Mesothelial cell of epicardium (in vitro differentiated cells): ENCODE measurements at regions not wholly inside any gene's neighbourhood (a gene's known extent, or its start where the extent isn't known, plus 50 kb on each side); places are given as distances from the start of the nearest gene placed in this dataset.

Experiments used
- DNase-seq, 2 experiments: peaks; one replicate each; pipeline ENCODE4 v3.0.0; 2021; ENCODE audit warnings: low spot score in 2 of 2; ENCODE audit not compliant: unreplicated experiment in 2 of 2
- H3K27ac Mint-ChIP-seq: 2 replicates; pipeline ENCODE4 v1.8.0; 2021; ENCODE audit warnings: mixed read lengths
- H3K27me3 Mint-ChIP-seq: 2 replicates; pipeline ENCODE4 v1.8.0; 2021; ENCODE audit warnings: low read depth, mixed read lengths
- H3K36me3 Mint-ChIP-seq: 2 replicates; pipeline ENCODE4 v1.8.0; 2021; ENCODE audit warnings: mixed read lengths
- H3K4me1 Mint-ChIP-seq: 2 replicates; pipeline ENCODE4 v1.8.0; 2021; ENCODE audit warnings: mixed read lengths
- H3K4me3 Mint-ChIP-seq: 2 replicates; pipeline ENCODE4 v1.8.0; 2021; ENCODE audit warnings: mild to moderate bottlenecking, moderate library complexity, mixed read lengths
- H3K9me3 Mint-ChIP-seq: 2 replicates; pipeline ENCODE4 v1.8.0; 2021; ENCODE audit warnings: mixed read lengths
- TF ChIP-seq, protein P1 (sequence below): fragments of 200-600 bp; sonication (generic); IDR thresholded peaks from one replicate; pipeline ENCODE4 v1.5.0; 2021; ENCODE audit warnings: antibody characterized with exemption; ENCODE audit not compliant: unreplicated experiment

- Mint-ChIP-seq H3K27me3 (peaks cover 3% of the 10 kb centered on the region), H3K4me3 (no peak overlapping the region), H3K9me3 (no peaks in the 10 kb centered on the region), H3K27ac (no peak overlapping the region), H3K4me1 (peaks cover 34% of the 10 kb centered on the region), H3K36me3 (no peaks in the 10 kb centered on the region)
- DNase-seq, result no peak
- TF ChIP-seq, protein P1, sequence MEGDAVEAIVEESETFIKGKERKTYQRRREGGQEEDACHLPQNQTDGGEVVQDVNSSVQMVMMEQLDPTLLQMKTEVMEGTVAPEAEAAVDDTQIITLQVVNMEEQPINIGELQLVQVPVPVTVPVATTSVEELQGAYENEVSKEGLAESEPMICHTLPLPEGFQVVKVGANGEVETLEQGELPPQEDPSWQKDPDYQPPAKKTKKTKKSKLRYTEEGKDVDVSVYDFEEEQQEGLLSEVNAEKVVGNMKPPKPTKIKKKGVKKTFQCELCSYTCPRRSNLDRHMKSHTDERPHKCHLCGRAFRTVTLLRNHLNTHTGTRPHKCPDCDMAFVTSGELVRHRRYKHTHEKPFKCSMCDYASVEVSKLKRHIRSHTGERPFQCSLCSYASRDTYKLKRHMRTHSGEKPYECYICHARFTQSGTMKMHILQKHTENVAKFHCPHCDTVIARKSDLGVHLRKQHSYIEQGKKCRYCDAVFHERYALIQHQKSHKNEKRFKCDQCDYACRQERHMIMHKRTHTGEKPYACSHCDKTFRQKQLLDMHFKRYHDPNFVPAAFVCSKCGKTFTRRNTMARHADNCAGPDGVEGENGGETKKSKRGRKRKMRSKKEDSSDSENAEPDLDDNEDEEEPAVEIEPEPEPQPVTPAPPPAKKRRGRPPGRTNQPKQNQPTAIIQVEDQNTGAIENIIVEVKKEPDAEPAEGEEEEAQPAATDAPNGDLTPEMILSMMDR, result no peak
Measured at GRCh38 chr13:40148742-40149141, 493.3 kb downstream of the COG6 start.

DNA sequence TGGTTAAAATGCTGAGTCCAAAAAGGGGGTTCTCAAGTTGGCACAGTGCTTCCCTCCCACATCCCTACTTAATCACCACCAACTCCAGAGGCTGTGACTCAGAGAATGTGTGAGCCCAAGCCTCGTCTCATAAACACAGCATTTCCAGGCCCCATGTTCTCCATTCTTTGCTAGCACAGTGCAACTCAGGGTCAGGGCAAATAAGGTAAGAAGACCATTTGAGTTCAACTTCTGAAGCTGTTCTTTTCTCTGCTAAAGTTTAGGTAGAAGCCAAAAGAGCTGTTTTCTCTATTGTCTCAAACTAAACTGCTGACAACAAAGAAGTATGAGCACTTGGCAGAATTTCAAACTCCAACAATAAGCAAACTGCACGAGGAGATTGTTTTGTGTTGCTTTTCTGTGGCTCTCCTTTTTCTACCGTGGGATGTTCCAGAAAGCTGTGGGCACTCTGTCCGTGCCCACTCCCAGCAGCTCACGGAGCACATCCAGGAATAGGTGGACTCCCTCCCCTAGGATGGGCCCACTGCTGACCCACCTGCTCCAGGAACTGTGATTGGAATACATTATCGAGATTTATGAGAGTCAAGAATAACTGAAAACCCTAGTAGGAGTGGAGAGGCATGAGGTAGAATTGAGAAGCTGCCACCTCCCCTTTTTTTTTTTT is 494.3 kb downstream of the COG6 start:
- no peak for DNase-seq
- Mint-ChIP-seq H3K27ac (peak overlapping the region; percentile 83), H3K36me3 (no peaks in the 10 kb centered on the region), H3K27me3 (no peaks in the 10 kb centered on the region), H3K9me3 (no peaks in the 10 kb centered on the region), H3K4me1 (peaks cover 34% of the 10 kb centered on the region), H3K4me3 (no peak overlapping the region)
- TF ChIP-seq, protein P1, result no peak

DNA sequence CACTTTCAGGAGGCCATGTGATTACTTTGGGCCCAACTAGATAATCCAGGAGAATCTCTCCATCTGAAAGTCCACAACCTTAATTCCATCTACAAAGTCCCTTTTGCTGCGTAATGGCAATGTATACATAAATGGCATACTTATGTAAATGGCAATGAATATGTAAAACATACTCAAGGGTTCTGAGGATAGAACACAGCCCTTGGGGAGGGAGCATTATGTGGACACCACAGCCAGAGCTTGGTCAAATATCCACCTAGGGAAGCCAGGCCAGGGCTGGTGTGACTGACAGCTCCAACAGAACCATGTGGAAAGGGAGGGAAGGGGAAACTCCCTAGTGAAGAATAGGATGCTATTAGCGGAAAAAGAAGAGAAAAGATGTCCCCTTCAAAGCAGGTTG is 496.2 kb downstream of the COG6 start:
- TF ChIP-seq, protein P1, result no peak
- H3K4me1 Mint-ChIP-seq, result peaks cover 32% of the 10 kb centered on the region
- H3K27ac Mint-ChIP-seq, result no peak overlapping the region
- no peak overlapping the region for H3K4me3 Mint-ChIP-seq
- H3K27me3 Mint-ChIP-seq, result no peaks in the 10 kb centered on the region
- no peaks in the 10 kb centered on the region for H3K9me3 Mint-ChIP-seq
- DNase-seq, result no peak
- H3K36me3 Mint-ChIP-seq, result no peaks in the 10 kb centered on the region

GRCh38 chr13:40152145-40152544 is 496.7 kb downstream of the COG6 start:
- Mint-ChIP-seq H3K9me3 (no peaks in the 10 kb centered on the region), H3K4me3 (no peak overlapping the region), H3K36me3 (no peaks in the 10 kb centered on the region), H3K4me1 (peaks cover 27% of the 10 kb centered on the region), H3K27ac (no peak overlapping the region), H3K27me3 (no peaks in the 10 kb centered on the region)
- no peak for DNase-seq
- TF ChIP-seq, protein P1, result no peak

DNA sequence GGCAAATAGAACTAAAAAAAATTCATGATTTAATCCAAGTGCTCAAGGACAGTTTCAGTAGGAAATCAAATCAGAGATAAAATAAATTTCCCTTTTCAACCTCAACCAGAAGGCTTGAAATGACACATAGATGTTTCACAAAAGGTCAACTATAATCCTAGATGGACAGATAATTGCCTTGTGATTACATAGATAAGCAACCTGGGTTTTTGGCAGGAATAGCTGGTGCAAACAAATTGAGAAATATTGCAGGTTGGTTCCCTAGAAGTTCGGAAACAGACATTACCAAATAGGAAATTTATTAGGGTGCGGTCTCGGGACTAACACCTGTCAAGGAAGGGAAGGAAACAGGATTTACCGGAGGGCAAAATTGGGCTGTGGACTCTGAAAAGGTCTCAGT is 497.5 kb downstream of the COG6 start:
- H3K4me1 Mint-ChIP-seq, result peaks cover 23% of the 10 kb centered on the region
- TF ChIP-seq, protein P1, result no peak
- no peak overlapping the region for H3K4me3 Mint-ChIP-seq
- DNase-seq, result no peak
- no peaks in the 10 kb centered on the region for H3K9me3 Mint-ChIP-seq
- H3K36me3 Mint-ChIP-seq, result no peaks in the 10 kb centered on the region
- H3K27me3 Mint-ChIP-seq, result no peaks in the 10 kb centered on the region
- no peak overlapping the region for H3K27ac Mint-ChIP-seq

- TF ChIP-seq, protein P1, result no peak
- peaks cover 20% of the 10 kb centered on the region for H3K4me1 Mint-ChIP-seq
- H3K27ac Mint-ChIP-seq, result no peak overlapping the region
- H3K27me3 Mint-ChIP-seq, result no peaks in the 10 kb centered on the region
- no peak for DNase-seq
- no peaks in the 10 kb centered on the region for H3K36me3 Mint-ChIP-seq
- H3K4me3 Mint-ChIP-seq, result no peak overlapping the region
- no peaks in the 10 kb centered on the region for H3K9me3 Mint-ChIP-seq
Measured at GRCh38 chr13:40153516-40153915, 498.1 kb downstream of the COG6 start.
